OCI-LY7 (cell line): ENCODE measurements at regions not wholly inside any gene's neighbourhood (a gene's known extent, or its start where the extent isn't known, plus 50 kb on each side); places are given as distances from the start of the nearest gene placed in this dataset.

ENCODE experiments used
- BruUV-seq: library from RNA; stranded (reverse); fragments of 400-500 nt; replicated peaks from 2 replicates; lab custom pipeline; 2021; lab: Mats Ljungman, UMichigan
- CTCF ChIA-PET: fragments of 300-600 bp; sonication (Branson Sonifier 250); formaldehyde crosslinking; loops from one replicate; lab custom pipeline; 2022; ENCODE audit warnings: antibody characterized with exemption; ENCODE audit not compliant: unreplicated experiment; lab: Charles Lee
- POLR2A ChIA-PET: fragments of 300-600 bp; sonication (Branson Sonifier 250); formaldehyde crosslinking; loops from one replicate; lab custom pipeline; 2022; ENCODE audit warnings: antibody characterized with exemption; lab: Charles Lee
- DNase-seq: peaks from one replicate; pipeline ENCODE4 v3.0.0-alpha.2; 2015; ENCODE audit warnings: low spot score
- H2AFZ ChIP-seq: fragments of 200-600 bp; sonication (generic), shearing (Covaris generic); 2 replicates; pipeline ENCODE4 v1.6.1; 2014; ENCODE audit warnings: mild to moderate bottlenecking, antibody characterized with exemption, low read length, moderate library complexity
- H3K27ac ChIP-seq: fragments of 200-600 bp; sonication (generic); 2 replicates; pipeline ENCODE4 v1.5.1; 2014; ENCODE audit warnings: mixed run types, low read depth, mild to moderate bottlenecking, moderate library complexity, low read length, inconsistent platforms; ENCODE audit not compliant: poor library complexity, severe bottlenecking
- H3K36me3 ChIP-seq: fragments of 200-600 bp; sonication (generic); 2 replicates; pipeline ENCODE4 v1.6.1; 2014; ENCODE audit warnings: mild to moderate bottlenecking, antibody characterized with exemption, low read length, moderate library complexity, mixed read lengths; ENCODE audit not compliant: insufficient read depth
- H3K4me1 ChIP-seq: fragments of 200-600 bp; sonication (generic); 2 replicates; pipeline ENCODE4 v1.5.1; 2014; ENCODE audit warnings: mild to moderate bottlenecking, low read length; ENCODE audit not compliant: insufficient read depth, poor library complexity, severe bottlenecking
- H3K4me2 ChIP-seq: fragments of 200-600 bp; sonication (generic); 2 replicates; pipeline ENCODE4 v1.6.1; 2014; ENCODE audit warnings: mild to moderate bottlenecking, low read length
- H3K4me3 ChIP-seq: fragments of 200-600 bp; sonication (generic); 2 replicates; pipeline ENCODE4 v1.5.1; 2014; ENCODE audit warnings: mild to moderate bottlenecking, low read depth, low read length; ENCODE audit not compliant: poor library complexity, severe bottlenecking
- H3K79me2 ChIP-seq: fragments of 200-600 bp; sonication (generic); 2 replicates; pipeline ENCODE4 v1.6.1; 2016; ENCODE audit warnings: low read depth, mild to moderate bottlenecking, low read length, moderate library complexity, mixed read lengths; ENCODE audit not compliant: insufficient read depth
- H3K9me2 ChIP-seq: fragments of 200-600 bp; sonication (generic); 2 replicates; pipeline ENCODE4 v1.6.1; 2016; ENCODE audit warnings: mild to moderate bottlenecking, low read length, mixed read lengths; ENCODE audit not compliant: insufficient read depth
- H3K9me3 ChIP-seq: fragments of 200-600 bp; sonication (generic); 2 replicates; pipeline ENCODE4 v1.6.1; 2014; ENCODE audit warnings: mild to moderate bottlenecking, mixed run types, low read length, mixed read lengths
- H4K20me1 ChIP-seq: fragments of 200-600 bp; sonication (generic); 2 replicates; pipeline ENCODE4 v1.6.1; 2014; ENCODE audit warnings: mild to moderate bottlenecking, antibody characterized with exemption, low read length, moderate library complexity, mixed read lengths; ENCODE audit not compliant: insufficient read depth
- CTCF ChIP-seq: fragments of 200-600 bp; sonication (generic); conservative IDR thresholded peaks from 2 replicates; pipeline ENCODE4 v1.5.1; 2014; ENCODE audit warnings: mild to moderate bottlenecking, antibody characterized with exemption, low read length, moderate library complexity, mixed read lengths
- EZH2phosphoT487 ChIP-seq: fragments of 200-600 bp; sonication (generic); IDR thresholded peaks from 2 replicates; pipeline ENCODE4 v1.6.1; 2018; ENCODE audit warnings: low read depth, borderline replicate concordance, mild to moderate bottlenecking, mixed run types, antibody characterized with exemption, low read length, moderate library complexity, mixed read lengths
- intact Hi-C: fragments of 100-400 bp; cut with micrococcal nuclease; formaldehyde crosslinking; loops from one replicate; pipeline ENCODE4 v1.10.0; 2022; ENCODE audit not compliant: unreplicated experiment

- Histone ChIP-seq H2AFZ (no peak overlapping the region), H3K9me3 (no peaks in the 10 kb centered on the region), H3K79me2 (no peaks in the 10 kb centered on the region), H3K4me3 (no peak overlapping the region), H3K27ac (no peak overlapping the region), H3K36me3 (no peaks in the 10 kb centered on the region), H3K4me1 (no peaks in the 10 kb centered on the region), H4K20me1 (no peaks in the 10 kb centered on the region), H3K9me2 (no peaks in the 10 kb centered on the region), H3K4me2 (no peak overlapping the region)
- ChIA-PET POLR2A (no interaction called here), CTCF (no interaction called here)
- no TSS peak for BruUV-seq
- intact Hi-C loops, result no loop called here
- no peak for DNase-seq
- TF ChIP-seq EZH2phosphoT487, result no peak
- no peak for TF ChIP-seq CTCF
Measured at GRCh38 chr3:117165601-117166051, 456.0 kb downstream of the TUSC7 start.

GRCh38 chr3:117168896-117169295 is 459.3 kb downstream of the TUSC7 start:
- BruUV-seq, result no TSS peak
- no peak overlapping the region for H3K4me3 ChIP-seq
- CTCF ChIA-PET, result no interaction called here

More at GRCh38 chr3:117168896-117169295, 459.3 kb downstream of the TUSC7 start:
- Histone ChIP-seq H3K79me2 (no peaks in the 10 kb centered on the region), H4K20me1 (no peaks in the 10 kb centered on the region), H3K36me3 (no peaks in the 10 kb centered on the region), H2AFZ (no peak overlapping the region), H3K4me2 (no peak overlapping the region), H3K9me3 (no peaks in the 10 kb centered on the region), H3K9me2 (no peaks in the 10 kb centered on the region), H3K27ac (no peak overlapping the region), H3K4me1 (no peaks in the 10 kb centered on the region)
- DNase-seq, result no peak
- TF ChIP-seq EZH2phosphoT487 (no peak), CTCF (no peak)
- POLR2A ChIA-PET, result interaction anchor here (1.1 kb wide), 1 partner anchor 29 kb away, joined by 3 read pairs; no protein-coding TSS in a partner anchor
- intact Hi-C loops, result no loop called here
